Femur (tissue), 1 donor: ENCODE measurements at regions not wholly inside any gene's neighbourhood (a gene's known extent, or its start where the extent isn't known, plus 50 kb on each side); places are given as distances from the start of the nearest gene placed in this dataset.

ENCODE experiments used
- DNase-seq: peaks from one replicate; pipeline ENCODE4 v3.0.0-alpha.2; 2017

GRCh38 chr16:51761001-51761400, 609.9 kb upstream of the SALL1 start:
- no peak for DNase-seq

GRCh38 chr16:51759999-51760398, 608.9 kb upstream of the SALL1 start:
- DNase-seq: no peak

- no peak for DNase-seq
Observed at GRCh38 chr16:51759329-51759728, 608.3 kb upstream of the SALL1 start.

- DNase-seq: no peak
Observed at GRCh38 chr16:51757921-51758479, 606.9 kb upstream of the SALL1 start.

- no peak for DNase-seq
Observed at GRCh38 chr16:51757505-51757904, 606.4 kb upstream of the SALL1 start.

GRCh38 chr16:51757124-51757470, 606.0 kb upstream of the SALL1 start:
- DNase-seq: no peak

GRCh38 chr16:51756447-51757123, 605.5 kb upstream of the SALL1 start:
- DNase-seq: no peak

GRCh38 chr16:51755577-51756355, 604.7 kb upstream of the SALL1 start:
- no peak for DNase-seq

GRCh38 chr16:51755039-51755501, 604.0 kb upstream of the SALL1 start:
- DNase-seq: no peak

- DNase-seq: no peak
Observed at GRCh38 chr16:51753467-51754127, 602.5 kb upstream of the SALL1 start.

GRCh38 chr16:51752438-51752995, 601.4 kb upstream of the SALL1 start:
- no peak for DNase-seq

- no peak for DNase-seq
Observed at GRCh38 chr16:51747329-51747728, 596.3 kb upstream of the SALL1 start.

GRCh38 chr16:51734220-51734619, 583.1 kb upstream of the SALL1 start:
- DNase-seq: no peak

- no peak for DNase-seq
Observed at GRCh38 chr16:51733181-51733580, 582.1 kb upstream of the SALL1 start.

GRCh38 chr16:51731160-51731559, 580.1 kb upstream of the SALL1 start:
- DNase-seq: no peak

GRCh38 chr16:51723036-51723724, 572.1 kb upstream of the SALL1 start:
- no peak for DNase-seq

GRCh38 chr16:51722467-51722866, 571.4 kb upstream of the SALL1 start:
- no peak for DNase-seq

- no peak for DNase-seq
Observed at GRCh38 chr16:51719376-51719775, 568.3 kb upstream of the SALL1 start.

GRCh38 chr16:51716195-51716594, 565.1 kb upstream of the SALL1 start:
- no peak for DNase-seq

- no peak for DNase-seq
Observed at GRCh38 chr16:51713502-51713901, 562.4 kb upstream of the SALL1 start.

GRCh38 chr16:51710905-51711563, 560.0 kb upstream of the SALL1 start:
- DNase-seq: no peak

- no peak for DNase-seq
Observed at GRCh38 chr16:51710186-51710585, 559.1 kb upstream of the SALL1 start.
